ENCODE measurements at regions not wholly inside any gene's neighbourhood (a gene's known extent, or its start where the extent isn't known, plus 50 kb on each side); places are given as distances from the start of the nearest gene placed in this dataset.

DNA sequence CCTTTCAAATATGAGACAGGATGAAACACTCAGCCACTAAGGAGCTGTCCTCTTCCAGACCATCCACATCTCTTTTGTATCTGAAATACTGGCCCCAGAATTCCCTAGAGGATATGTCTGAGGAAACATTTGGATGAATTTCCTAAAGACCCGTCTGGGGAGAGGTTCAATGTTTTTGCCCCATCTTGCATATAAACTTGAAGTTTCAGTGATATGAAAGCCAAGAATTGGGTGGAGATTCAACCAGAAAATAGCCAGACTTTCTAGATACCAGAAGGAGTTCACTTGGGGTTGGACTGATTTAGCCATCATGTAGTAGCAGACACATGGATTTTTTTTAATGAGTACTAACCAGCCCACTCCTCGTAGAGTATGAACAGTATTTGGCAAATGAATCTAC, 182.0 kb downstream of the PLPP3 start:
- TF ChIP-seq, protein P1, sequence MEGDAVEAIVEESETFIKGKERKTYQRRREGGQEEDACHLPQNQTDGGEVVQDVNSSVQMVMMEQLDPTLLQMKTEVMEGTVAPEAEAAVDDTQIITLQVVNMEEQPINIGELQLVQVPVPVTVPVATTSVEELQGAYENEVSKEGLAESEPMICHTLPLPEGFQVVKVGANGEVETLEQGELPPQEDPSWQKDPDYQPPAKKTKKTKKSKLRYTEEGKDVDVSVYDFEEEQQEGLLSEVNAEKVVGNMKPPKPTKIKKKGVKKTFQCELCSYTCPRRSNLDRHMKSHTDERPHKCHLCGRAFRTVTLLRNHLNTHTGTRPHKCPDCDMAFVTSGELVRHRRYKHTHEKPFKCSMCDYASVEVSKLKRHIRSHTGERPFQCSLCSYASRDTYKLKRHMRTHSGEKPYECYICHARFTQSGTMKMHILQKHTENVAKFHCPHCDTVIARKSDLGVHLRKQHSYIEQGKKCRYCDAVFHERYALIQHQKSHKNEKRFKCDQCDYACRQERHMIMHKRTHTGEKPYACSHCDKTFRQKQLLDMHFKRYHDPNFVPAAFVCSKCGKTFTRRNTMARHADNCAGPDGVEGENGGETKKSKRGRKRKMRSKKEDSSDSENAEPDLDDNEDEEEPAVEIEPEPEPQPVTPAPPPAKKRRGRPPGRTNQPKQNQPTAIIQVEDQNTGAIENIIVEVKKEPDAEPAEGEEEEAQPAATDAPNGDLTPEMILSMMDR (IDR thresholded peaks at IDR 0.05), result no peak
- TF ChIP-seq SP1 (CRISPR knock-in tag; conservative IDR thresholded peaks at IDR 0.05) (no peak), CREB1 (CRISPR knock-in tag; IDR thresholded peaks at IDR 0.05) (no peak), NFYB (CRISPR knock-in tag; conservative IDR thresholded peaks at IDR 0.05; ENCODE audit: low read depth) (no peak)
- TF ChIP-seq, protein P2, sequence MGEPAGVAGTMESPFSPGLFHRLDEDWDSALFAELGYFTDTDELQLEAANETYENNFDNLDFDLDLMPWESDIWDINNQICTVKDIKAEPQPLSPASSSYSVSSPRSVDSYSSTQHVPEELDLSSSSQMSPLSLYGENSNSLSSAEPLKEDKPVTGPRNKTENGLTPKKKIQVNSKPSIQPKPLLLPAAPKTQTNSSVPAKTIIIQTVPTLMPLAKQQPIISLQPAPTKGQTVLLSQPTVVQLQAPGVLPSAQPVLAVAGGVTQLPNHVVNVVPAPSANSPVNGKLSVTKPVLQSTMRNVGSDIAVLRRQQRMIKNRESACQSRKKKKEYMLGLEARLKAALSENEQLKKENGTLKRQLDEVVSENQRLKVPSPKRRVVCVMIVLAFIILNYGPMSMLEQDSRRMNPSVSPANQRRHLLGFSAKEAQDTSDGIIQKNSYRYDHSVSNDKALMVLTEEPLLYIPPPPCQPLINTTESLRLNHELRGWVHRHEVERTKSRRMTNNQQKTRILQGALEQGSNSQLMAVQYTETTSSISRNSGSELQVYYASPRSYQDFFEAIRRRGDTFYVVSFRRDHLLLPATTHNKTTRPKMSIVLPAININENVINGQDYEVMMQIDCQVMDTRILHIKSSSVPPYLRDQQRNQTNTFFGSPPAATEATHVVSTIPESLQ (CRISPR knock-in tag; IDR thresholded peaks at IDR 0.05), result no peak
- TF ChIP-seq, protein P3, sequence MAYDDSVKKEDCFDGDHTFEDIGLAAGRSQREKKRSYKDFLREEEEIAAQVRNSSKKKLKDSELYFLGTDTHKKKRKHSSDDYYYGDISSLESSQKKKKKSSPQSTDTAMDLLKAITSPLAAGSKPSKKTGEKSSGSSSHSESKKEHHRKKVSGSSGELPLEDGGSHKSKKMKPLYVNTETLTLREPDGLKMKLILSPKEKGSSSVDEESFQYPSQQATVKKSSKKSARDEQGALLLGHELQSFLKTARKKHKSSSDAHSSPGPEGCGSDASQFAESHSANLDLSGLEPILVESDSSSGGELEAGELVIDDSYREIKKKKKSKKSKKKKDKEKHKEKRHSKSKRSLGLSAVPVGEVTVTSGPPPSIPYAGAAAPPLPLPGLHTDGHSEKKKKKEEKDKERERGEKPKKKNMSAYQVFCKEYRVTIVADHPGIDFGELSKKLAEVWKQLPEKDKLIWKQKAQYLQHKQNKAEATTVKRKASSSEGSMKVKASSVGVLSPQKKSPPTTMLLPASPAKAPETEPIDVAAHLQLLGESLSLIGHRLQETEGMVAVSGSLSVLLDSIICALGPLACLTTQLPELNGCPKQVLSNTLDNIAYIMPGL (CRISPR knock-in tag; IDR thresholded peaks at IDR 0.05), result no peak
